Activated T-cell treated with anti-CD3 and anti-CD28 coated beads for 1 hour (primary cell): ENCODE measurements at regions not wholly inside any gene's neighbourhood (a gene's known extent, or its start where the extent isn't known, plus 50 kb on each side); places are given as distances from the start of the nearest gene placed in this dataset.

Experiments used
- DNase-seq: peaks from one replicate; pipeline ENCODE4 v3.0.0-alpha.2; 2020; ENCODE audit warnings: low read depth

DNA sequence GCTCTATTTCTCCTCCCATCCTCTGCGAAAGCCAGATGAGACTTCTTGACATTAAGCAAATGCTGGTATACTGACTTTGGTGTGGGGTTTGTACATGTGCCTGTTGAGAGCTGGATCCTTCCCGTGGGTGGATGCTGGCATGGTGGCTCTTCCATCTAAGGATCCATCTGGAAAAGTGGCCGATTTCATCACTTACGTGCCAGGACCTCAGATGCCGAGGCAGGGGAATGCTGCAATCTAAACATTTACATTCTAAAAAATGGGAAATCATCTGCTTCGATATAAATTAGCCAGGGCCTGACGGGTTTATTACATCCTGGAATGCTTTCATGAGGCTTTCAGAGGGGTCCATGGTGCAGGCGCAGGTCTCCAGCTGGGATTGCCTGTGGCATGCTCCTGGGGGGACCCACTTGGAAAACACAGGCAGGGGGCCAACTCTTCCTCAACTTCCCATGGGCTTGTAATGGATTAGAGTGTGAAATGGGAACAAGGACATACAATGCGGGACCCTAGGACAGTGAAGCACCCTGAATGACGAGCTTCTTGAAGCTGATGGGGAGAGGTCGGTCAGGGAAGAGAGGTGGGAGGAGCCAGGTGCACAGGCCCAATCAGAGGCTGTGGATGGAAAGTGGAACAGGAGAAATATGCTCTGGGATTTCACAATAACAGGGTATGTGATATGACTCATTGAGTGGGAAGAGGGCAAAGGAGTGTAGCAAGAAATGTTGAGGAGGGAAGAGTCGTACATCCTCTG lies 105.5 kb upstream of the PITX1 start:
- no peak for DNase-seq

- DNase-seq, result no peak
Measured at GRCh38 chr5:135138116-135138850, 104.3 kb upstream of the PITX1 start.

GRCh38 chr5:135137146-135137915 lies 103.3 kb upstream of the PITX1 start:
- no peak for DNase-seq

DNA sequence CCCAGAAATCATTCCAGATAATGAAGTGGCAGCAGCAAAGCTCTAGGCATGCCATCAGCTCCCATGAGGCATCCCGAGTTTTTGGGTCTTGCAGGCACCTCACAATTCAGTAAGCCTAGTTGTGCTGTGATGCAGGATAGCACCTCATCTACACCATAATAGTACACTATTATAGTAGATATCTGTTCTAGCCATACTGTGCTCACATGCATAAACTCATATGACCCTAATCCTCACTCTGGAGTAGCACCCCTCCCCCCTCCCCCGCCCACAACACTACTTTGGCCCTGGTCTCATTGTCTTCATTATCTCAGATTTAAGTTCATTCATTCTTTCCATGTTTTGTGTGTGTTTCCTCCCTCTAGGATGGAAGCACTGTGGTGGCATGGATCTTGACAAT lies 102.5 kb upstream of the PITX1 start:
- DNase-seq, result no peak

DNA sequence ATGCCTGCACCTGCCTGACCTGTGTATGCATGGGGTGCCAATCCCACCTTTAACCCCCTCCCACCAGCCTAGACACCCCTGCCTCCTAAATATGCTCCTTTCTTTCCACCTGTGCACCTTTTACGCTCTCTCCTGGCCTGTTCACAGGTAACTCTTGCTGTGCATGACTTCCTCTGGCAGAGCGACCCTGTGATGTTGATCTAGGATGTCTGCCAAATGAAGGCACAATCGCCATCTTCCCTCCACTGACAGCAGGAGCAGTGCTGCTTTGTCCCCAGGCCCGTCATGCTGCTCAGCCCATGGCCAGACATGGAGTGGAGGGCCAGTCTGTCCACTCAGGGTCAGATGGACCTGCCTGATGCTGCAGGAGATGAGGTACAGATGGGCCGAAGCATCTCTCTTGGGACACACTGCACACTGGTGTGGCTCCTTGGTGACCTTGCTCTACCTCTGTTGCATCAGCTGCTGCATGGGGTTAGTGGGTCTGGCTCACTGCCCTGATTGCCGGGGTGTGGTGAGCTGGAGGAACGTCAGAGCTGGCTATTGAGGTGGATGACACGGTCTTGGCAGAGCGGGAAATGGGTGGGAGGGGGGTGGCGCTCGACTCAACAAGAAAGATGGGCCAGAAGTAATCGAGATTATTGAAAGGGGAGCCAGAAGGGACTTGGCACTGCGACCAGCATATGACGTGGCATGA lies 101.7 kb upstream of the PITX1 start:
- DNase-seq, result no peak

DNA sequence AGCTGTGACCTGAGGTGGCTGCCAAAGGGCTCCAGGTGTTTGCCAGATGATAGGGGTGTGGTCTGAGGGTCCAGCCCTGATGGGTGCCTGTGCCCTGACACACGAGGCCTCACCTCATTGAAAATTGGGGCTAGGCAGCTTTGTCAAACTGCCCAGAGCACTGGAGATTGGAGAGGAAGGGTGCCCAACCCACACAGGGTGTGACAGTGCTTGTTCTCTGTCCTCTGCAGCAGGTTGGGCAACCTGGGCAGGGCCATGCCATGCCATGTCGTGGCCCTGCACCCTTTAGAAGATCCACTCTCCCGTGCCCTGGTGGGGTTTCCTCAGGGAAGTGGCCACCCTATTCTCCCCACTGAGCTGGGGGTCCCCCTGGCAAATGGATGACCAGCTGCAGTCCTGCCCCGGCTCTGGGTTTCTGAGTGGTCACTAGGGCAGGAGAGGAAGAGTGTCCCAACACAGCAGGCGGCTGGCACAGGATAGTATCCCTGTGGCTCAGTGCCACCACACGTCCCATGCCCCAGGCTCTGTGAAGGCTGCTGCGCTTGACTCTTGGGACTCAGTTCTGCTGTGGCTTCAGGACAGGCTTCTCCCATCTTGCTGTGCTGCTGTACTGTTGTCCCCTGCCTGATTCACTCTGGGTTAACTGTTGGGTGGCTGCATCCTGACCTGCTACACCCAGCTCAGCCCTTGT lies 100.8 kb upstream of the PITX1 start:
- DNase-seq, result no peak

DNA sequence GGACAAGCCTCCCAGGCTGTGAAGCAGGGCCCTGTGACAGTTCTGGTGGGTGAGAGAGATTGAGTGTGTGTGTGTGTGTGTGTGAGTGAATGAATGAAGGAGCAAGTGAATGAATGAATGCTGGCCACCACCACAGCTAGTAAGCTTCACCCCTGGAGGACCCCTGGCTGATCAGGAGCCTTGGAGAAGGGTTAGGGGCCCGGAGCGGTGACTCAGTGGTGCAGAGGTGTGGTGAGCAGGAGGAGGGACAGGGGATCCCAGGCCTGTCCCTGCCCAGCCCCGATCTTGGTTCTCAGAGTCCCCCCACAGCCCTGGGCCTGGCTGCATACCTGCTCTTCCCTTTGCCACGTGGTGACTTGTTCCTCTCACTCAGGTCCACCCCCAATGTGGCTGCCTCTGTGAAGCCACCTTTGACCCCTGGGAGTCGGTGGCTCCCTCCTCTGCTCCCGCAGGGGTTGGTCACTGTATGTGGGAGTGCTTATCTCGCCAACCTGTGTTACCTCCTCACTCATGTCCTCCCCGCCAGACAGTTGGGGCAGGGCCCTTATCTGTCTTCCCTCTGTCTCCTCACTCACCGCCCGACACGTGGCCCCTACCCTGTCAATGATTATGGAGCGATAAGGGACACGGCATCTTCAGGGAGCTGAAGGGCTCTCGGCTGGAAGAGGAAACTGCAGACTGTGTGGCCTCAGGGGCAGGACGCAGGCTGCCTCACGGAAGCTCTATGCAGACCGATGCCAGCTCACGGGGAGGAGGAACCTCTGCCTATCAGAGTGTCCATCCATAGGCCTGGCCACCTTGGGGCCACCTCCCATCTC lies 99.9 kb upstream of the PITX1 start:
- no peak for DNase-seq

GRCh38 chr5:135133181-135133580 lies 99.2 kb upstream of the PITX1 start:
- no peak for DNase-seq

- DNase-seq, result no peak
Measured at GRCh38 chr5:135131801-135132680, 98.0 kb upstream of the PITX1 start.

DNA sequence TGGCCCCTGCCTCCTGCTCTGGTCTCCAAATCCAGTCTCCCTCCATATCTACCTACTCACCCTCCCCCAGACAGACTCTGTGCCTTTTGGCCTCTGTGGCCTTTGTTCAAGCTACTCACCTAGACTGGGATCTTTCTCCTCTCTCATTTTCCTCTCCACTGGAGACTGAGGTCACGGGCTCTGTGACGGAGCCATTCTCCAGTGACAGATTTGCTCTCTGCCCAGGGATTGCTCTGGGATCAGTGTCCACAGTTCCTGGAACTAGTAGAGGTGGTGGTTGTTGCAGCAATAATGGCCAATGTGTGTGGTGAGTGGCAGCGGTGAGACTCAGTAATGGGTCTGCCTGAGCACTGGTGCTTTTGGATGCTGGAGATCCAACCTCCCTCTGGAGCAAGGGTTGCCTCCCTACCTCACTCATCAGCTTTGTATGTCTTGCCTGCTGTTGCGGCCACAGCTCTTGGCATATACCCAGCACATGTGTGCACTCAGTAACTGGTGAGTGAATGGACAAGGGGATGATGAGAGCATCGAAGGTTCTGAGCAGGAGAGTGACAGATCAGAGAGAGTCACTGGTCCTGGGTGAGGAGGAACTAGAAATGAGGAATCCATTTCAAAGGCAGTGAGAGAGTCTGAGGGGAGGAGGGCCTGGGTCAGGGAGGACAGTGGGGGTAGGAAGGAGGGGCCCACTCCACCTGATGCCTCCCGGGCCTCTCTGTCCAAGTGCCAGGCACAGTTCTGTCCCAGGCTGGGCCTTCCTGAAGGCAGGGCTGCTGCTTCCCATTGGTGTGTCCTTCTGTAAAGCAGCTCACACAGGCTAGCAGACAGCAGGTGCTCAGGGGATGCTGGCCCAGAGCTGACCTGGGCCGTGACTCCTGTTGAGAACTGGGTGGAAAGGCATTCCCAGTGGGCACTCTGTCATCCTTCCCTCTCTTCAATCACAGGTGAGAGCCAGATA lies 96.5 kb upstream of the PITX1 start:
- no peak for DNase-seq

DNA sequence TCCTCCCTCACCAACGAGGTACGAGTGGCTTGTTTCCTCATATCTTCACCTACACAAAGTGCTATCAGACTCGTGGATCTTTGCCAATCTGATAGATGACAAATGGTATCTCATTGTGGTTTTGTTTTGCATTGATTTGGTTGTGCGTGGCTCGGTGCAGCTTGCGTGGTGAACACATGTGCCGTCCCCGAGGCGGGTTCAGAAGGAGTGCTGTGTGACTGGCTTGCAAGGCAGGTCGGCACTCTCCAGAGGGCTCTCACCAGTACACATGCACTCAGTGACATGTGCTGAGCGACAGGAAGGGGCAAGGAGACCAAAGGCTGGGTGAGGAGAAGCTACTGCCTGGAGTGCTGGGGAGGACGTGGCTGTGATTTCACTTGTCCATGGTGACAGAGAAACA lies 95.3 kb upstream of the PITX1 start:
- DNase-seq, result no peak

DNA sequence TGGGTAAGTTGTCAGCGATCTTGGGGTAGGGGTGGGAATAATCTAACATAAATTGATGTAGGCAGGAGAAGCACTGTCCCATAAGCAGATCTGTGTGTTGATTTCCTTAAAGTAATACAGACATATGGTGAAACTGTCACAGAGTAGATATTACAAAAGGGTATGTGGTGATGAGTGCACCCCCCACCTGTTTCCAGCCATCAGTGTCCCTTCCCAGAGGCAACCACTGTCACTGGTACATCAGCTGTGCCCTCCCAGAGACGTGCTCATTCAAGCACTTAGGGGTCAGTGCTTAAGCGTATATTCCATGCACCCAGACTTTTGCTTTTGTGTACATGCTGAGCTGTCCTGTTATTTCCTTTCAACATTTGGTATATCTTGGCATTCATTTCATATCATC lies 94.3 kb upstream of the PITX1 start:
- DNase-seq, result no peak

DNA sequence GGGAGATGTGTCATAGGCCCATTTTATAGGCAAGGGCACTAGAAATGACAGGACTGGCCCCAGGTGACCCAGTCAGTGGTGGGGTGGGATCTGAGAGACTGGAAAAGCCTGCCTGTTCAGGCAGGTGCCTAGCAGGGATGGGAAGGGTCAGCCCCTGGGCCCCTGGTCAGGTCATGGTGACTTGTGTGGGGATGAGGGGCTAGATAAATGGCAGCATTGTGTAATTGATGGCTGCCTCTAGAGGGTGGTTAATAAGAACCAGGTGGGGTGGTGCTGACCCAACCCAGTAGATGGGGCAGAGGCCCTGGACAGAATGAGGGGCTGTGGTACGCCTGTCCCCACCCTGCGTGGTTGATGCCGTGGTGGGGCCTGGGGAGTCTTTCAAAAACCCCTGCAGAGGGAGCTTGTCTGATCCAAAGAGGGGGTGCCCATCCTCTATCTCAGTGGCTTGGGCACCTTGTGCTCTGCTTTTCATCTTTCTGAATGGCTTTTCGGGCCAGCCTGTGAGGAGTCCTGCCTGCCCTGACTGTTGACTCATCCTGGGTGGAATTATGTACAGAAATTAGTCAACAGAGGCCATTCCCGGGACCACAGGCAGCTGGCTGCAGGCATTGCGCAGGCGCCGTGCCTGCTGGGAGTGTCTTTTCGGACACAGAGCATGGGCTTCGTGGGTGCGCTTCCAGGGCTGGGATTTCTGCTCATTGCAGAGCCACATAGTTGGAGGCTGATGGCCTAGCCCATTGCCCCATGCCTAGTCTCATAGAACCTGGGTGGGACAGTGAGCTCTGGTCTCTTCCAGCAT lies 93.6 kb upstream of the PITX1 start:
- no peak for DNase-seq

DNA sequence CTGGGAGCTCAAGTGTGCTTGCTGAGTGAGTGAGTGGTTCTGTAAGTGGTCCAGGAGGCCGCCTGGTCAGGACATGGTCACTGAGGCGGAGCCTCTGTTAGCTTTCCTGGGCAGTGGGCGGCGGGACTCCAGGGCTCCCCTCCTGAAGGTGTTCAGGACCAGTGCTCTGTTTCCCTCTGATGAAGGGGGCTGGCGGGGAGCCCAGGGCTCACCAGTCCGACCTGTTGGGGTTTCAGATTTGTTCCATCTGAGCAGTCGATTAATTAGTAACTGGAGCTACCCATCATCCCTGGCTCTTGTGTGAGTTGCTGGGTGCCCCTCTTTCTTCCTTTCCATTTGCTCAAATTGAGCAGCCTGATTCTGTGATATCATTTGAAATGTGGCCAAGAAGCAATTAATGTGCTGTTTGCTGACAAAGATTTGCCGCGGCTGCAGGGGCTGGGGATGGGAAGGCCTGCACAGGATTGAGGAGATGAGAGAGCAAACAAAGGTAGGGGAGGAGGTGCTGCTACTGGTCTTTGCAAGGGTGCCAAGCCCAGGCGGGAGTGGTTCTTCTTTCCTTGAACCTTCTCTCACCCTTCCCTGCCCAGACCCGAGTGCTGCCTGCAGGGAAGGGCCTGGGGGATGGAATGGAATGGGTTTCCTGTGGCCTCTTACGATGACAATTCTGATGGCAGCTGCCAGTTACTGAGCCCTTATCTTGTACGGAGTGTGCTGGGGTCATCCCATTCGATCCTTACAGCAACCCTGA lies 92.8 kb upstream of the PITX1 start:
- no peak for DNase-seq

- no peak for DNase-seq
Measured at GRCh38 chr5:135124724-135125123, 90.7 kb upstream of the PITX1 start.

DNA sequence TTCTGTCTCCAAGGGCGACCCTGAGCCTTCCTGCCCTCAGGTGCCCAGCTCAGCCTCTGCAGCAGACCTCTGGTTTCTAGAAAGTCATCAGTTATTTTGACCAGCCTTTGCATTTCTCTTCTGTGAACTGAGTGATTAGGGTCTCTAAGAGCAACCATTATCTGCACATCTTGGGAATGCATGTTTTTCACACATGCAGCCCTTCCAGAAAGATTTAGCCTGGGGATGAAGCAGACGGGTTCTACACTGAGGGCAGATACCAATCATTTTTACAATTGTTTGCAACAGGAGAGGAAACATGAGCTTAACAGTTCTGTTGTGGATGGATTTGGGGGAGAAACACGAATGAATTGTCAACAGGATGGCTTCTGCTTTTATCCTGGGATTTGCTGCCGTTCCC lies 90.1 kb upstream of the PITX1 start:
- DNase-seq, result no peak

DNA sequence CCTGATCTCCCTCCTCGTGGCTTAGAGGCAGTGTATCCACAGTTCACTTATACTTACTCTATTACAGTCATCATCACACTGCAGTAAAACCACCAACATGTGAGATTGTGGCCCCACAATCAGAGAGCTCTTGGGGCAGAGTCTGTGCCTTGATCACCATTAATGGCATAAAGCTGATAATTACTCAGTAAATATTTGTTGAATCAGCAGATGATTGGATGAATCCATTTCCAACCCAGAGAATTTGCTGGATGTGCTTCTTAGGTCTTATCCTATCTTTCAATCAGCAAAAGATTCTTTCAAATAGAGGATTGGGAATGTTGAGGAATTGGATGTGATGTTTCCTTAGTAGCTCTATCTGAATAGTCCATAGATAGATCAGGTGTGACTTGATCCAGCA lies 88.8 kb upstream of the PITX1 start:
- no peak for DNase-seq
